ENCODE measurements at regions not wholly inside any gene's neighbourhood (a gene's known extent, or its start where the extent isn't known, plus 50 kb on each side); places are given as distances from the start of the nearest gene placed in this dataset.

- no peak for DNase-seq (ENCODE audit: low read depth in 2 of 2)
Measured at GRCh38 chr21:28751176-28751575, 241.5 kb downstream of the LTN1 start.

GRCh38 chr21:28750565-28750964, 242.1 kb downstream of the LTN1 start:
- DNase-seq (ENCODE audit: low read depth in 2 of 2) = no peak

GRCh38 chr21:28749536-28749935, 243.1 kb downstream of the LTN1 start:
- no peak for DNase-seq (ENCODE audit: low read depth in 2 of 2)

GRCh38 chr21:28747464-28747863, 245.2 kb downstream of the LTN1 start:
- no peak for DNase-seq (ENCODE audit: low read depth in 2 of 2)

- no peak for DNase-seq (ENCODE audit: low read depth in 2 of 2)
Measured at GRCh38 chr21:28746166-28746565, 246.5 kb downstream of the LTN1 start.

- DNase-seq (ENCODE audit: low read depth in 2 of 2) = peak; percentile 19 to 41
Measured at GRCh38 chr21:28745131-28746016, 247.3 kb downstream of the LTN1 start.

- DNase-seq (ENCODE audit: low read depth in 2 of 2) = no peak
Measured at GRCh38 chr21:28743723-28744122, 249.0 kb downstream of the LTN1 start.

GRCh38 chr21:28742527-28742926, 250.2 kb downstream of the LTN1 start:
- no peak for DNase-seq (ENCODE audit: low read depth in 2 of 2)

GRCh38 chr21:28740125-28740524, 252.6 kb downstream of the LTN1 start:
- no peak for DNase-seq (ENCODE audit: low read depth in 2 of 2)

- DNase-seq (ENCODE audit: low read depth in 2 of 2) = no peak
Measured at GRCh38 chr21:28738882-28739281, 253.8 kb downstream of the LTN1 start.

GRCh38 chr21:28738420-28738704, 254.3 kb downstream of the LTN1 start:
- DNase-seq (ENCODE audit: low read depth in 2 of 2) = no peak

- no peak for DNase-seq (ENCODE audit: low read depth in 2 of 2)
Measured at GRCh38 chr21:28737674-28738419, 254.8 kb downstream of the LTN1 start.

- no peak for DNase-seq (ENCODE audit: low read depth in 2 of 2)
Measured at GRCh38 chr21:28734522-28735175, 258.0 kb downstream of the LTN1 start.

- no peak for DNase-seq (ENCODE audit: low read depth in 2 of 2)
Measured at GRCh38 chr21:28731700-28732321, 260.9 kb downstream of the LTN1 start.

GRCh38 chr21:28729887-28730286, 262.8 kb downstream of the LTN1 start:
- no peak for DNase-seq (ENCODE audit: low read depth in 2 of 2)

GRCh38 chr21:28727809-28728208, 264.9 kb downstream of the LTN1 start:
- DNase-seq (ENCODE audit: low read depth in 2 of 2) = no peak

GRCh38 chr21:28725396-28725795, 267.3 kb downstream of the LTN1 start:
- DNase-seq (ENCODE audit: low read depth in 2 of 2) = no peak

GRCh38 chr21:28723646-28724045, 269.0 kb downstream of the LTN1 start:
- no peak for DNase-seq (ENCODE audit: low read depth in 2 of 2)

- no peak for DNase-seq (ENCODE audit: low read depth in 2 of 2)
Measured at GRCh38 chr21:28719723-28720122, 273.0 kb downstream of the LTN1 start.

- no peak for DNase-seq (ENCODE audit: low read depth in 2 of 2)
Measured at GRCh38 chr21:28714777-28715464, 277.8 kb downstream of the LTN1 start.

- DNase-seq (ENCODE audit: low read depth in 2 of 2) = no peak
Measured at GRCh38 chr21:28712411-28712810, 280.3 kb downstream of the LTN1 start.

- no peak for DNase-seq (ENCODE audit: low read depth in 2 of 2)
Measured at GRCh38 chr21:28705616-28706015, 287.1 kb downstream of the LTN1 start.

All from stimulated activated CD4-positive, alpha-beta T cell treated with anti-CD3 and anti-CD28 coated beads, Interleukin-1b, Interleukin-23, amount 100 ng/mL, for 1 hour (primary cell).